ENCODE measurements at regions not wholly inside any gene's neighbourhood (a gene's known extent, or its start where the extent isn't known, plus 50 kb on each side); places are given as distances from the start of the nearest gene placed in this dataset.

DNA sequence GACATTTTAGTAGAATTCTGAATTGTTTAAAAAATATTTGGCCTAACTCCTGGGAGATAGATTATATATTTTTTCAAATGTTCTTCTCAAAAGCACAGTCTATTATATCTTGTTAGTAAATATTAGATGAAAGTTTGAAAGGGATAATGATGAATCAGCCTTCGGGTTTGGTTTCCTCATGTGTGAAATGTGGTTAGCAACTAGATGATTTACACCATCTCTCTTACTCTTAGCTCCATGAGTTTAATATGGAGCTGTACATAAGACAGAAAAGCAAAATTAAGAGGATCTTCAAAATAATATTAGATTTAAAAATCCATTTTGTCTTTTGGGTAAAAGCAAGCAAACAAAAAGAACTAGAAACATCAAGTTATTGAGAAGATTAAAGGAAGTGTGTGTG lies 120.8 kb upstream of the SFRP2 start:
- Mint-ChIP-seq H3K4me1 (ENCODE audit: low read depth, unreplicated experiment) (peaks cover 2% of the 10 kb centered on the region), H3K27ac (ENCODE audit: unreplicated experiment) (no peak overlapping the region), H3K9me3 (ENCODE audit: unreplicated experiment) (no peaks in the 10 kb centered on the region), H3K27me3 (ENCODE audit: unreplicated experiment) (no peaks in the 10 kb centered on the region), H3K4me3 (ENCODE audit: unreplicated experiment) (no peak overlapping the region), H3K36me3 (ENCODE audit: unreplicated experiment) (no peaks in the 10 kb centered on the region)
- TF ChIP-seq, protein P1, sequence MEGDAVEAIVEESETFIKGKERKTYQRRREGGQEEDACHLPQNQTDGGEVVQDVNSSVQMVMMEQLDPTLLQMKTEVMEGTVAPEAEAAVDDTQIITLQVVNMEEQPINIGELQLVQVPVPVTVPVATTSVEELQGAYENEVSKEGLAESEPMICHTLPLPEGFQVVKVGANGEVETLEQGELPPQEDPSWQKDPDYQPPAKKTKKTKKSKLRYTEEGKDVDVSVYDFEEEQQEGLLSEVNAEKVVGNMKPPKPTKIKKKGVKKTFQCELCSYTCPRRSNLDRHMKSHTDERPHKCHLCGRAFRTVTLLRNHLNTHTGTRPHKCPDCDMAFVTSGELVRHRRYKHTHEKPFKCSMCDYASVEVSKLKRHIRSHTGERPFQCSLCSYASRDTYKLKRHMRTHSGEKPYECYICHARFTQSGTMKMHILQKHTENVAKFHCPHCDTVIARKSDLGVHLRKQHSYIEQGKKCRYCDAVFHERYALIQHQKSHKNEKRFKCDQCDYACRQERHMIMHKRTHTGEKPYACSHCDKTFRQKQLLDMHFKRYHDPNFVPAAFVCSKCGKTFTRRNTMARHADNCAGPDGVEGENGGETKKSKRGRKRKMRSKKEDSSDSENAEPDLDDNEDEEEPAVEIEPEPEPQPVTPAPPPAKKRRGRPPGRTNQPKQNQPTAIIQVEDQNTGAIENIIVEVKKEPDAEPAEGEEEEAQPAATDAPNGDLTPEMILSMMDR (IDR thresholded peaks at IDR 0.05; ENCODE audit: partially characterized antibody, unreplicated experiment) = no peak
- DNase-seq = no peak

DNA sequence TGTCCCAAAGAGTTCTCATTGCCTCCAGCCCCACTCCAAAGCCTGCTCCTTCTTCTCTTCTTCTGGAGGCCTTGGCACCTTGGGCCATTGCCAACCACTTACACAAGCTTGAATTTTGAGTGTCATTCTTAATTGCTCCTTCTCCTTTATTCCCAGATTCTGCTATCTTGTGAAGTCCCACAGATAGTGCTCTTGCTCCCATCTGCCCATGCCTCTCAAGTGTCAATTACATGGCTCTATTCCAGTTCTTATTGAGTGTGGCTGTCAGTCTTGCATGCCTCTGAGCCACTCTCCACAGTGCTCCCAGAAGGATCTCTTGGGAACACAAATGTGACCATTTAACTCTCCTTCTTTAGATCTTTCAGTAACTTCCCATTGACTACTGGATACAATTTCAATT lies 117.3 kb upstream of the SFRP2 start:
- H3K27me3 Mint-ChIP-seq (ENCODE audit: unreplicated experiment) = peaks cover 3% of the 10 kb centered on the region
- H3K36me3 Mint-ChIP-seq (ENCODE audit: unreplicated experiment) = no peaks in the 10 kb centered on the region
- H3K27ac Mint-ChIP-seq (ENCODE audit: unreplicated experiment) = no peak overlapping the region
- TF ChIP-seq, protein P1 (IDR thresholded peaks at IDR 0.05; ENCODE audit: partially characterized antibody, unreplicated experiment) = no peak
- H3K4me1 Mint-ChIP-seq (ENCODE audit: low read depth, unreplicated experiment) = peaks cover 6% of the 10 kb centered on the region
- no peak overlapping the region for H3K4me3 Mint-ChIP-seq (ENCODE audit: unreplicated experiment)
- DNase-seq = no peak
- no peaks in the 10 kb centered on the region for H3K9me3 Mint-ChIP-seq (ENCODE audit: unreplicated experiment)

DNA sequence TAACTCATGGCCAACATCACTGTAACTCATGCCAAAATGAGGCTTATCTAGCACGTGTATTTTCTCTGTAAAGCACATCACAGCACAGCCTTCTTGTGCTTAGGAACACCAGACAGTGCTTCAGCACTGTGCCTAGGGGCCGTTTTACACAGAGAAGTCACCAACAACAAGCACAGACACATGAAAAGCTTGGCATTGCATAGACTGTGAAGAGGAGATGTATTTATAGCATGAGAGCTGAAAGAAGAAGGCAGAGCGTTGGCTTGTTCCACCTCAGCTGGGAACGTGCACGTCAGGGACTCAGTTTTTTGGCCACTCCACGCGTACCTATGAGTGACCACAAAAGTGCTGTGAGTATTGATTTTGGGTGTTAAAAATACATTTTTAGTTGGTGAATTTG lies 116.3 kb upstream of the SFRP2 start:
- no peak for DNase-seq
- H3K9me3 Mint-ChIP-seq (ENCODE audit: unreplicated experiment) = no peaks in the 10 kb centered on the region
- peaks cover 6% of the 10 kb centered on the region for H3K4me1 Mint-ChIP-seq (ENCODE audit: low read depth, unreplicated experiment)
- H3K27me3 Mint-ChIP-seq (ENCODE audit: unreplicated experiment) = peaks cover 3% of the 10 kb centered on the region
- H3K4me3 Mint-ChIP-seq (ENCODE audit: unreplicated experiment) = no peak overlapping the region
- H3K36me3 Mint-ChIP-seq (ENCODE audit: unreplicated experiment) = no peaks in the 10 kb centered on the region
- no peak overlapping the region for H3K27ac Mint-ChIP-seq (ENCODE audit: unreplicated experiment)
- TF ChIP-seq, protein P1 (IDR thresholded peaks at IDR 0.05; ENCODE audit: partially characterized antibody, unreplicated experiment) = no peak

DNA sequence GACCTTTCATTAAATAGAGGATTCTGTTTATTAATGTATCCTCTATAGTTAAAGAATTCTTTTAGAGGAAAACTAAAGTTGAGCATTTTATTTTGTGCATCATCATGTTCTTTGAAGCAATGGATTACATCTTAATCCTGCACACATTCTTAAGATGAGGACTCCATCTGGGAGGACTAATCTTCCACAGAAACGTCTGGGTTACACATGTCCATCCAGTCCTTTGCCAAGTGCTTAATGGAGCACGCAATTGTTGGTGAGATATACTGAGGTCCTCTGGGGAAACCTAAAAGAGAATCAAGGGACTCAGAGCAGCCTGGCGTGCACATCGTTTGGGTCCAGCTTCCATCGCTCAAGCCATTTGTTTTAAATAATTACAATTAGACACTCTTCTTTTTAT lies 115.1 kb upstream of the SFRP2 start:
- H3K4me1 Mint-ChIP-seq (ENCODE audit: low read depth, unreplicated experiment) = peaks cover 6% of the 10 kb centered on the region
- no peak for DNase-seq
- no peaks in the 10 kb centered on the region for H3K9me3 Mint-ChIP-seq (ENCODE audit: unreplicated experiment)
- no peak overlapping the region for H3K4me3 Mint-ChIP-seq (ENCODE audit: unreplicated experiment)
- TF ChIP-seq, protein P1 (IDR thresholded peaks at IDR 0.05; ENCODE audit: partially characterized antibody, unreplicated experiment) = no peak
- no peak overlapping the region for H3K27ac Mint-ChIP-seq (ENCODE audit: unreplicated experiment)
- no peaks in the 10 kb centered on the region for H3K36me3 Mint-ChIP-seq (ENCODE audit: unreplicated experiment)
- H3K27me3 Mint-ChIP-seq (ENCODE audit: unreplicated experiment) = peaks cover 3% of the 10 kb centered on the region

DNA sequence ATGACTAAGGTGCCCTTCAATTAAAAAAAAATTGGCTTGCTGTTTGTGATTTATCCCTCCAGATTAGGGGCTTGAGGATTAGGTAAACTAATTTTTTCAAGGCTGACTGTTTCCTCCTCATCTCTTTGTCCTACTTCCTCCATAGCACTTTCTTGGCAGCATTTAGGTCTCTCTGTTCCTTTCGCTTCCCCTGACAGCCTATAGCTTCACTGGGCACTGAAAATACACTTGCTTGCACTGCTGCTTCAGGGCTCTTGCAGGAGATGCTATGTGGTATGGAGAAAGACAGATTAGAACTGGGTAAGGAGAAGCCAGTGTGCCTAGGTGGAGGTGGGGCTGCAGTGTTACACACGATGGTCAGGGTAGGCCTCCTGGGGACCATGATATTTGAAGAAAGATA lies 112.3 kb upstream of the SFRP2 start:
- H3K9me3 Mint-ChIP-seq (ENCODE audit: unreplicated experiment) = no peaks in the 10 kb centered on the region
- no peaks in the 10 kb centered on the region for H3K36me3 Mint-ChIP-seq (ENCODE audit: unreplicated experiment)
- no peak for DNase-seq
- peaks cover 3% of the 10 kb centered on the region for H3K27me3 Mint-ChIP-seq (ENCODE audit: unreplicated experiment)
- no peak overlapping the region for H3K4me3 Mint-ChIP-seq (ENCODE audit: unreplicated experiment)
- TF ChIP-seq, protein P1 (IDR thresholded peaks at IDR 0.05; ENCODE audit: partially characterized antibody, unreplicated experiment) = no peak
- H3K27ac Mint-ChIP-seq (ENCODE audit: unreplicated experiment) = no peak overlapping the region
- H3K4me1 Mint-ChIP-seq (ENCODE audit: low read depth, unreplicated experiment) = peaks cover 4% of the 10 kb centered on the region
